ENCODE measurements at regions not wholly inside any gene's neighbourhood (a gene's known extent, or its start where the extent isn't known, plus 50 kb on each side); places are given as distances from the start of the nearest gene placed in this dataset.
"Not testable (repeated sequence)": the region's sequence is repeated elsewhere in the genome, so short reads cannot be mapped to it uniquely, and the experiment has no call there.

DNA sequence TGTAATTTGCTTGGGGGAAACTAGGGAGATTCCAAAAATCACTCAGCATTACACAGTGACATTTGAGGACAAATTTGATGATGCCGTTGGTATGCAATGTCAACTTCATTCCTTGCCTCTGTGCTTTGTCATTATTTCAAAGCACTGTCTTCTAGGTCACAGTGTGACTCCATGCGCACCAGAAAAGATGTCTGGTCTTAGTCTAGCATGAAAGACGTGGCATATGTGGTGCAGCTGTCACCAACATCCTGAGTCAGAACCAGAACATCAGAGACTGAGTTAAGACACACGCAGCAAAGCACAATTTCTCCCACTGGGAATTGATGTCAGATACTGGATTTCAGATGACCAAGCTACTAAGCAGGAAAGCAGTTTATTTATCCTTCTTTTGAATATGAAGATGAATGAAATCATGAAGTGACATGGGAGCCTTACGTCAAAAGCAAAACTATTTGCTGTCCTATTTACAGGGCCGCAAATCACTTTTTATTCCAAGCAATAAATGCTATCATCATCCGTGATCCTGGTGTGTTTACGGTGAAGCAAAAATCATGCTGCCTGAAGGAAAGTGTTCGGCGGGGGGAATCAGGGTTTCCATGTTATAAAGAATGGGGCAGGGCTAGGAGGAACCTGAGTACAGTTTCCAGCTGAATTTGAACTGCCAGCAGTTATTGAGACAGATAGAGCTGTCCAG is 356.1 kb downstream of the ANAPC1 start:
- DNase-seq; H3K27ac Mint-ChIP-seq; H3K27me3 Mint-ChIP-seq; H3K4me3 Mint-ChIP-seq; H3K4me1 Mint-ChIP-seq; ATAC-seq (ENCODE audit: low read depth); H3K9me3 Mint-ChIP-seq; POLR2A ChIA-PET; H3K36me3 Mint-ChIP-seq: not testable (repeated sequence)

DNA sequence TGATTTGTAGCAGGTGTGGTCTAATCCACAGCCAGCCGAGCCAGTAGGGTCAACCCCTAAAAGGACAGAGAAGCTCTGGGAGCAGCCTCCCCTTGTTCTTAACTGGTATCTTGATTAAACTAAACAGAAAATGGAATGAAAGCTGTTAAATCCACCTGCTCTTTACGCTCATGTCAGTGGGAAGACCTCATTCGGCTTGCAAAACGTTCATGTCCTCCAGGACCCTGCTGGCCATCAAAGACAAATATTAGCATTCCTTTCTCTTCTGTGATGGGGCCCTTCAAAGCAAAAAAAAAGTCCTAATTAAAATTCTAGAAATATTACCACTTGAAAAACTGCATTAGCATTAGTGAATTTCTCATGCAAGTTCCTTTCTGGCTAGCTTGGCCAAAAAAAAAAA is 355.0 kb downstream of the ANAPC1 start:
- POLR2A ChIA-PET; DNase-seq; H3K27me3 Mint-ChIP-seq; H3K36me3 Mint-ChIP-seq; H3K4me3 Mint-ChIP-seq; H3K27ac Mint-ChIP-seq; ATAC-seq (ENCODE audit: low read depth); H3K9me3 Mint-ChIP-seq; H3K4me1 Mint-ChIP-seq: not testable (repeated sequence)

DNA sequence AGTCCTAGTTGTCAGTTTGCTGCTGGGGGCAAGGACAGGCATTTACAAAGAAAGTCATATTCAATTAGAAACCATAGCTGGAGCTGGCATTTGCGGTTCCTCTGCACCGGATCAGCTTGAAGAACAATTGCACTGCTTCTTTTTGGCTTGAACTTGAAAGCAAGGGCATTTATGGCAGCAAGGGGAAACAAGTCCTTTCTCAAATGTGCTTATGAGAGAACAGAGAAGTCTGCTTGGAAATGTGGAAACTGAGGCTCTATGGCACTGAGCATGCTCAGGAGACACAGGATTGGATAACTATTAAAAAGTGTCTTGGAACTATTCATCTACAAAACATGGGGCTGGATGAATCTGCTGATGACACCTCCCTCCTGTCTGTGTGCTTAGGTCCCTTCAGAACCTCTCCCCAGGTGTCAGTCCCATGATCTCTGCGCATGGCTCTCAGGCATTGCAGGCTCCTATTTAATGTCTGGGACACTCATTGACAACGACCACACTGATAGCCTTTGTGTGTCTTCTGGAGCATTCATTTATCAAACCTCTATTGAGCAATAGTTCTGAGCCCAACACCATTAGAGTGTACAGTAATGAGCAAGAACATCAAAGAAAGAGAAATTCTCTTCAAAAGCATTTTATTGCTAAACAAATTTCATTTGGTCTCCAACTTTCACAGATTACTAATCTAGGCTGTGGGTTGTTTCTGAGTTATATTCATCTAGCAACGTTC is 353.6 kb downstream of the ANAPC1 start:
- H3K4me3 Mint-ChIP-seq; ATAC-seq (ENCODE audit: low read depth); DNase-seq; H3K9me3 Mint-ChIP-seq; H3K27me3 Mint-ChIP-seq; POLR2A ChIA-PET; H3K27ac Mint-ChIP-seq; H3K36me3 Mint-ChIP-seq: not testable (repeated sequence)
- peaks cover 18% of the 10 kb centered on the region for H3K4me1 Mint-ChIP-seq

DNA sequence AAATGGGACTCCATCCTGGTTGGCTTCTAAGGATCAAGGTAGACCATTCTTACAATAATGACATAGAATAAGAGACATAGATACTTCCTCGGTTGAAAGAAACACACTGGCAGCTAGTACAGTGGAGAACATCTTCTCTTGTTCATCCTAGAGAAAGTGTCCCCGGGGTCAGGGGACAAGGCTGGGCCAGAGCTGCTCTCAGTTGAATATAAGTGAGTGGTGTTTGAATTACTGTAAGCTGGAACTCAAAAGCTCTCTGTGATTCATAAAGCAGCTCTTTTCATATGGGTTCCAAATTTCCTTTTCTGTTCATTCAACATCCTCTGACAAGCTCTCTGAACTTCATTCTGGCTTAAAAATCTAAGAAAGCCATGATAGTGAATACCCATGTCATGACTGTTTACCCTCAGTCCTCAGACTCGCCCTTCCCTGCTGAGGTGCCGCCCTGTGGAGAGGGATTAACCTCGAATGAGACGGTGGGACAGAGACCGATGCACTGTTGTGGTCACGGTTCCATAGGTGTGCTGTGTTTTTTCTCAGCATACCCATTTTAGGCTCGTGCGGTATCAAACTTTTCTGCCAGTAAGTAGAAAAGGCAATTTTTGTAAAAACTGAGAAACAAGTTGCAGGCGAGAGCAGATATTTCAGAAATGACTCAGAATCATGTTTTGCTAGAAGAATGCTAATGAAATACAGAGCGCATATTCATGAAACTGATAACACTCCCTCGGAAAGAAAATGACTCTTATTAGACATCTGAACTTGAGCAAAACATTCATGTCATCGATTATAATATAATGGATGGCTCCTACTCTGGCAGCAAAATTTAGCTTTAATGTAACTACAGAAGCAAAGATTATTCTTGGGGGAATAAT is 351.1 kb downstream of the ANAPC1 start:
- ATAC-seq (ENCODE audit: low read depth), result peak; percentile 46
- H3K9me3 Mint-ChIP-seq, H3K27me3 Mint-ChIP-seq, H3K36me3 Mint-ChIP-seq, POLR2A ChIA-PET, DNase-seq: not testable (repeated sequence)
- Mint-ChIP-seq H3K4me1 (peaks cover 24% of the 10 kb centered on the region), H3K27ac (peak overlapping the region; percentile 80), H3K4me3 (peak overlapping the region; percentile 51)

DNA sequence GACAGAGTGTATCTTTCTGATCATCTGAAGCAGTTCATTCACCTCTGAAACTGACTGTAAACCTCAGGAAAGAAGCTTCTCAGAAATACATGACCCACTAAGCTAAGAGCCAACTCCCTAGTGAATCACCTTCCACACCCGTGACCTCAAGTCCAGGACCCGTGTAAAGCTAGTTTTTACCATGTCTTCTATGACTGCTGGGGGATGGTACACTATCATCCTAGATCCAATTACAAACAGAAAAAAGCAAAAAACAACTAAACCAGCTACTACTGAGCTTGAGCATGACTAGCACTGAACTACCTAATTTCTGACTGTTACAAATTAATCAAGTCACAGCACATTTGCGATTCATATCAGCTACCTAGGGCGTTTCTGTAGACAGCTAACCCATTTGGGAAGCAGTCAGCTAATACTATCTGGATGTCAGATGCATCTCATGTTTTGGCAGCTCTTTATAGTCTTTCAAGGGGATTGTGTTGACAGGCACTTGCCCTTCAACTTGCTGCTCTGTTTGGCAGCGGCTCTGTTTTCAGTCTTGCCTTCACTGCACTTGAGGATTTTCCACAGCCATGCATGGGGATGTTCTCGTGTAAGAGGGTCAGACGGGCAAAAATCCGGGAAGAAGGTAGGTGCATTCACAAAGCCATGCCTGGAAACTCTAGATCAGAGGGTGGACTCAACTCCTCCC is 350.3 kb downstream of the ANAPC1 start:
- not testable (repeated sequence) for DNase-seq
- Mint-ChIP-seq H3K4me1 (peaks cover 24% of the 10 kb centered on the region), H3K4me3 (peak overlapping the region; percentile 14)

GRCh38 chr2:111534910-111535352 is 349.1 kb downstream of the ANAPC1 start:
- POLR2A ChIA-PET, result no interaction called here
- Mint-ChIP-seq H3K27ac (peak overlapping the region; percentile 69), H3K4me1 (peaks cover 24% of the 10 kb centered on the region), H3K4me3 (peak overlapping the region; percentile 41), H3K36me3 (peaks cover 3% of the 10 kb centered on the region), H3K9me3 (no peaks in the 10 kb centered on the region), H3K27me3 (peaks cover 2% of the 10 kb centered on the region)
- DNase-seq, result no peak
- ATAC-seq (ENCODE audit: low read depth), result no peak

More for the DNA sequence above, 350.3 kb downstream of the ANAPC1 start:
- H3K27me3 Mint-ChIP-seq, POLR2A ChIA-PET, H3K36me3 Mint-ChIP-seq, H3K9me3 Mint-ChIP-seq: not testable (repeated sequence)
- H3K27ac Mint-ChIP-seq, result peak overlapping the region; percentile 61
- ATAC-seq (ENCODE audit: low read depth), result peak; percentile 84

GRCh38 chr2:111535404-111535803 is 348.6 kb downstream of the ANAPC1 start:
- POLR2A ChIA-PET, result no interaction called here
- Mint-ChIP-seq H3K9me3 (no peaks in the 10 kb centered on the region), H3K36me3 (peaks cover 3% of the 10 kb centered on the region), H3K4me3 (no peak overlapping the region), H3K27me3 (peaks cover 2% of the 10 kb centered on the region), H3K27ac (no peak overlapping the region), H3K4me1 (peaks cover 24% of the 10 kb centered on the region)
- no peak for ATAC-seq (ENCODE audit: low read depth)
- no peak for DNase-seq

DNA sequence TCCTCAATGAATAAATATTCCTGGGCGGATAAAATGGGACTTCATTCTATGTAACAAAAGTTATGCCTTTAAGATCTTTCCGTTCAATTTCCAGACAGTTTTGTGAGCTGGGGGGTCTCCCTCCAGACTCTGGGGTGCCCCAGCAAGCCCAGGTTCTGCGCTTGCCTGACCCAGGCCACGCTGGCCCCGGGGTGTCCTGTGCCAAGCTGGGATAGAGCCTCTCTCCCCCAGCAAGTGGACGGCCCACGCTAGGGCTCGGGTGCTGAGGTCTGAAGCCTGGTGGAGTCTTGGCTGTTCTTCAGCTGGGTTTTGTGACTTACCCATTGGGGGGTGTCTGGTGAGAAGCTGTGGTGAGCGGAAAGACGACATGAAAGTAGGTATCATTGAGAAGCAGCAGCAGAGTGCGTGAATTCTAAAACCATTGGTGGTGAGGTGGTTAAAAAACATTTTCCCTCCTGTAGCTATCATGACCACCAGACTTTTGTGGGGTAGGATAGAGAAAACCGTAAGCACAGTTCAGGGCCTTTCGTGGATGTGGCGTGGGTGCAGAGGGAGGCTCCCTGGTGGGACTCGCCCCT is 346.8 kb downstream of the ANAPC1 start:
- Mint-ChIP-seq H3K27ac (peak overlapping the region; percentile 60), H3K36me3 (peaks cover 3% of the 10 kb centered on the region), H3K4me1 (peaks cover 24% of the 10 kb centered on the region), H3K9me3 (no peaks in the 10 kb centered on the region), H3K27me3 (peaks cover 2% of the 10 kb centered on the region), H3K4me3 (no peak overlapping the region)
- POLR2A ChIA-PET, result no interaction called here
- no peak for DNase-seq
- ATAC-seq (ENCODE audit: low read depth), result no peak

DNA sequence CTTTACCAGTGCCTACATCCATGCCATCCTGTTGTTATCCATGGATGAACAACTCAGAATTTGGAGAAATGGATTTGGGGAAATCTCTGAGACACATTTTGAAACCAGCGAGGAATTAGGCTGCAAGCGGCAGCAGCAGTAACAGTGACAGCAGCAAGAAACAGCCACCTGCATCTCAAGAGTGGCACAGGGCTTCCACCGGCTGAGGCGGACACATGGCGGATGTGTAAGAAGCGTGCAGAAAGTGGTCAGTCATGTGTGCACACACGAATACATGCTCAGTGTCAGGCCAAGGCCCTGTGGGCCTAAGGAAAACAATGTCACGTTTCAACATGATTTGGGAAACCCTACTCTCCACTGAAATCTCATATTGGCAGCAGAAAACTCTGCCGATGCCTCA is 344.0 kb downstream of the ANAPC1 start:
- POLR2A ChIA-PET; H3K4me3 Mint-ChIP-seq; H3K27ac Mint-ChIP-seq; ATAC-seq (ENCODE audit: low read depth); DNase-seq; H3K9me3 Mint-ChIP-seq; H3K36me3 Mint-ChIP-seq; H3K4me1 Mint-ChIP-seq; H3K27me3 Mint-ChIP-seq: not testable (repeated sequence)

DNA sequence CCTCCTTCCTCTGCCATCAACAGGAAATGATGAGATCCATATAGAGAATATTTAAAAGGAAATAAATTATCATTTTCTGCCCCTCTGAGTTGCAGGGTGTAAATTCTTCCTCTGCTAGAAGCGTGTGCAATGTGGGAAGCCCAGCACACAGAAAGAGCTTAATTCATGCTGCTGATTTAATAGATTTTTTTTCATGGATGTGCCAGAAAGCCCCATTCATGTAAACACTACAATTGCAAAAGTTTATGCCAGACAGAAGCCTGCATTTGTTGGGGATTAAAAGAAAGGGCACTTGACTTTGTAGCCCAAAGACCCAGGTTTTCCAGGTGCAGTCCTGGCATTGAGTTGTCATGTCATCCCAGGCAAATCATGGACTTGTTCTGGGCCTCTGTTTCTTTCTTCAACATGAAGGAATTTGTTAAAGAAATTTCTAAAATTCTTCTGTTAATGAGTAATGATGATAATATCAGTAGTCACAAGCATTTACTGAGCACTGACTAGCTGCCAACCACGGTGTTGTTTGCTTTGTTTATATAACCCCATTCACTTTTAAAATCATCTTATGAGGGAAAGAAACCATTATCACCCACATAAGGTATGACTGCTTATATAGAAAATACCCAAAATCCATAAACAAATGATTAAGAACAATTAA is 341.7 kb downstream of the ANAPC1 start:
- H3K27me3 Mint-ChIP-seq; H3K36me3 Mint-ChIP-seq; H3K4me1 Mint-ChIP-seq; DNase-seq; H3K9me3 Mint-ChIP-seq; ATAC-seq (ENCODE audit: low read depth); POLR2A ChIA-PET; H3K27ac Mint-ChIP-seq; H3K4me3 Mint-ChIP-seq: not testable (repeated sequence)

DNA sequence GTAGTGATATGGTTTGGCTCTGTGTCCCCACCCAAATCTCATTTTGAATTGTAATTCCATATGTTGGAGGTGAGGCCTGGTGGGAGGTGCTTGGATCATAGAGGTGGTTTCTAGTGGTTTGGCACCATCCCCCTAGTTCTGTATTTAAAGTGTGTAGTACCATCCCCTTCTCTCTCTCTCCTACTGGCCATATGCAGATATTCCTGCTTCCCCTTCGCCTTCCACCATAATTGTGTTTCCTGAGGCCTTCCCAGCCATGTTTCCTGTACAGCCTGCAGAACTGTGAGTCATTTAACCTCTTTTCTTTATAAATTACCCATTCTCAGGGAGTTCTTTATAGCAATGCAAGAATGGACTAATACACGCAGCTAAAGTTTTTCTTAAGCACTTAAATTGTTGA is 340.0 kb downstream of the ANAPC1 start:
- POLR2A ChIA-PET; H3K27me3 Mint-ChIP-seq; H3K27ac Mint-ChIP-seq; H3K4me3 Mint-ChIP-seq; H3K4me1 Mint-ChIP-seq; DNase-seq; ATAC-seq (ENCODE audit: low read depth); H3K9me3 Mint-ChIP-seq; H3K36me3 Mint-ChIP-seq: not testable (repeated sequence)

- POLR2A ChIA-PET, H3K4me1 Mint-ChIP-seq, H3K4me3 Mint-ChIP-seq, H3K27me3 Mint-ChIP-seq, H3K27ac Mint-ChIP-seq, H3K36me3 Mint-ChIP-seq, H3K9me3 Mint-ChIP-seq, DNase-seq: not testable (repeated sequence)
- ATAC-seq (ENCODE audit: low read depth), result peak; percentile 32
Observed at GRCh38 chr2:111545723-111546431, 338.1 kb downstream of the ANAPC1 start.

All from activated naive CD8-positive, alpha-beta T cell treated with anti-CD3 and anti-CD28 coated beads, Interleukin-2, amount 10 ng/mL, durations not matched to agents 7 days and 5 days (primary cell).